Testis (tissue), 2 donors: ENCODE measurements at regions not wholly inside any gene's neighbourhood (a gene's known extent, or its start where the extent isn't known, plus 50 kb on each side); places are given as distances from the start of the nearest gene placed in this dataset.

ENCODE experiments used
- DNase-seq: peaks from one replicate; pipeline ENCODE4 v3.0.0-alpha.2; 2019
- H3K27ac ChIP-seq, 2 donors: fragments of 200-600 bp; sonication (generic); one replicate each; pipeline ENCODE4 v1.5.1; 2019
- H3K27me3 ChIP-seq: fragments of 200-600 bp; sonication (generic); one replicate; pipeline ENCODE4 v1.5.1; 2019
- H3K36me3 ChIP-seq: fragments of 200-600 bp; sonication (generic); one replicate; pipeline ENCODE4 v1.5.1; 2017; ENCODE audit warnings: low read depth; ENCODE audit errors: missing control alignments
- H3K4me1 ChIP-seq: fragments of 200-600 bp; sonication (generic); one replicate; pipeline ENCODE4 v1.5.1; 2019
- H3K4me3 ChIP-seq, 2 donors: fragments of 200-600 bp; sonication (generic); one replicate each; pipeline ENCODE4 v1.5.1; 2017 to 2019
- H3K9me3 ChIP-seq: fragments of 200-600 bp; sonication (generic); one replicate; pipeline ENCODE4 v1.5.1; 2017
- POLR2A ChIP-seq: fragments of 450-650 bp; IDR thresholded peaks from one replicate; pipeline ENCODE4 v1.6.1; 2017; ENCODE audit warnings: antibody characterized with exemption, mild to moderate bottlenecking, moderate library complexity
- WGBS, 2 donors: methylation state at CpG; one replicate each; pipeline ENCODE4 v1.1.5; 2018; 5-methylcytosine and 5-hydroxymethylcytosine counted together
- intact Hi-C: fragments of 100-400 bp; cut with DNase I; formaldehyde crosslinking; loops from one replicate; pipeline ENCODE4 v1.15.1; 2023; ENCODE audit warnings: low total_unique reads
- TF ChIP-seq, protein P1 (sequence below), 3 experiments: fragments of 450-650 bp in 2 of 3; fragments of 200-600 bp in 1 of 3; sonication (generic) in 1 of 3; IDR thresholded peaks; one replicate each; pipeline ENCODE4 v1.5.1; 2016 to 2019; ENCODE audit warnings: antibody characterized with exemption in 3 of 3, mild to moderate bottlenecking in 2 of 3, moderate library complexity in 1 of 3

DNA sequence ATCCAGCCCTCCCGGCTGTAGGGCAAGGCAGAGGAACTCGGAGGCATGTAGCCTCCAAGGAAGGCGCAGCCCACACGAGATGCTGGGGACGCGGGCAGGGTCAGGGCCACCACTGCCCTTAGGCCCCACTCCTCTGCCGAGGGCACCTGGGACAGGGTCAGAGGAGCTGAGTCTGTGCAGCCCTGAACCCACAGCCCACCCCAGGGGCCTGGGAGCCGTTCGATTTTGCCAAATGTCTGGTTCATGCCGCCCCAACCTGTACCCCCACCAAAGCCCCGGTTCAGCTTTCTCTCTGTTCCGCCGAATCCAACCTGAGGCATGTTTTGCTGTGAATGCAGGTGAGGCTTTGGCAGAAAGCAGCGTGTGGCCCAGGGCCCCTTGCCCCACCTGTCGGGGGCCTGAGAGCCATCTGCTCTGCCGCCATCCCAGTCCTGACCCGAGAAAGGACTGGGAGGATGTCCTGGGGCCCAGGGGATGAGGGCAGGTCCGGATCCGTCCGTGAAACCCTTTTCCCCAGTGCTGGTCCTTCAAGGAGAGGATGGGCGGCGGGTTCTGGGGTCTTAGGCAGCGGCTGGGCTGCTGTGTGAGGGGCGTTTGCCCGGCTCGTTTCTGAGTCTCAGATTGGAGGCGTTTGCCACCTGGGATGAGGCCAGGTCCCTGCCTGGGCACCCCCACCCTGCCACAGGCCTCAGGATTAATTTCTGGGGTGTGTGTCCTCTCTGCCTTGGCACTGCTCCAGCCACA is 79.3 kb upstream of the GATA5 start:
- WGBS, 2 donors, result 66 to 80% methylated on average over 2 to 24 of the region's 27 CpGs
- DNase-seq, result no peak
- intact Hi-C loops, result no loop called here
- TF ChIP-seq POLR2A, result no peak
- TF ChIP-seq, protein P1, sequence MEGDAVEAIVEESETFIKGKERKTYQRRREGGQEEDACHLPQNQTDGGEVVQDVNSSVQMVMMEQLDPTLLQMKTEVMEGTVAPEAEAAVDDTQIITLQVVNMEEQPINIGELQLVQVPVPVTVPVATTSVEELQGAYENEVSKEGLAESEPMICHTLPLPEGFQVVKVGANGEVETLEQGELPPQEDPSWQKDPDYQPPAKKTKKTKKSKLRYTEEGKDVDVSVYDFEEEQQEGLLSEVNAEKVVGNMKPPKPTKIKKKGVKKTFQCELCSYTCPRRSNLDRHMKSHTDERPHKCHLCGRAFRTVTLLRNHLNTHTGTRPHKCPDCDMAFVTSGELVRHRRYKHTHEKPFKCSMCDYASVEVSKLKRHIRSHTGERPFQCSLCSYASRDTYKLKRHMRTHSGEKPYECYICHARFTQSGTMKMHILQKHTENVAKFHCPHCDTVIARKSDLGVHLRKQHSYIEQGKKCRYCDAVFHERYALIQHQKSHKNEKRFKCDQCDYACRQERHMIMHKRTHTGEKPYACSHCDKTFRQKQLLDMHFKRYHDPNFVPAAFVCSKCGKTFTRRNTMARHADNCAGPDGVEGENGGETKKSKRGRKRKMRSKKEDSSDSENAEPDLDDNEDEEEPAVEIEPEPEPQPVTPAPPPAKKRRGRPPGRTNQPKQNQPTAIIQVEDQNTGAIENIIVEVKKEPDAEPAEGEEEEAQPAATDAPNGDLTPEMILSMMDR (IDR thresholded peaks at IDR 0.05), result no peak
- Histone ChIP-seq H3K36me3 (no peaks in the 10 kb centered on the region), H3K9me3 (no peaks in the 10 kb centered on the region), H3K4me1 (peaks cover 13% of the 10 kb centered on the region), H3K27me3 (no peaks in the 10 kb centered on the region), H3K27ac (no peak overlapping the region), H3K4me3 (no peak overlapping the region)

DNA sequence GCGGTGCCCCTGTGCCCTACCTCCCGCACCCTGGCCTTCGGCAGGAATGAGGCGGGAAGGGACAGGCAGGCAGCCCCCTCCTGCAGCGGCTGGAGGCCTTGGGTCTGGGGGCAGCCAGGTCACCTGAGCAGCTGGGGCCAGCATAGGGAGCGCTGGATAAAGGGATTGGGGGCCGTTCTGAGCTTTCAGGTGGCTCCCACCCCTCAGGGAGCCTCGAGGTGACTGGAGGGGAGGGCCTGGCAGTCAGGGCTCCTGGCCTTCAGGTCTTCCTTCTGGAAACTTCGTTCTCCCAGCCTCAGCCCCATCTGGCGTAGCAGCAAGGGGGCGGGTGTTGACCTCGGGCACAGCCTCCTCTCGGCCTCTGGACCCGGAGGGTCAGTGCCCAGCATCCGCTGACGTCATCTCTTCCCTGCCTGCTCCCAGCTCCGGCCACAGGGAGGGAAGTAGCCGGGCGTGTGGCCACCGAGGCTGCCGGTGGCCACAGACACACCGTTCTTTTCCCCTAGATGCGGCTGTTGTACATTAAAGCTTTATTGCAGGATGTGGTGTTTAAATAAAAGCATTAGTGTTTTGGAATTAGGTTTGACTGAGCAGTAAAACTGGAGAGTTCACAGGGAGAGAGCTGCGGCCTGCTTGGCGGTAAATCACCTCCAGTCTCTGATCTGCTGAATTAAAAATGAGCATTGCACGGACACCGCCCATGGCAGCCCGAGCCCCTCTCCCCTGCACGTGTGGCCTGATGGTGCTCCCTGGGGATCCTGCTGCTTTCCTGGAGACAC is 80.0 kb upstream of the GATA5 start:
- WGBS, 2 donors, result 77 to 79% methylated on average over 7 to 29 of the region's 29 CpGs
- intact Hi-C loops, result no loop called here
- Histone ChIP-seq H3K4me1 (peaks cover 5% of the 10 kb centered on the region), H3K9me3 (no peaks in the 10 kb centered on the region), H3K27me3 (no peaks in the 10 kb centered on the region), H3K27ac (no peak overlapping the region), H3K36me3 (no peaks in the 10 kb centered on the region), H3K4me3 (no peak overlapping the region)
- DNase-seq, result no peak
- TF ChIP-seq POLR2A, result no peak
- TF ChIP-seq, protein P1 (IDR thresholded peaks at IDR 0.05), result no peak

DNA sequence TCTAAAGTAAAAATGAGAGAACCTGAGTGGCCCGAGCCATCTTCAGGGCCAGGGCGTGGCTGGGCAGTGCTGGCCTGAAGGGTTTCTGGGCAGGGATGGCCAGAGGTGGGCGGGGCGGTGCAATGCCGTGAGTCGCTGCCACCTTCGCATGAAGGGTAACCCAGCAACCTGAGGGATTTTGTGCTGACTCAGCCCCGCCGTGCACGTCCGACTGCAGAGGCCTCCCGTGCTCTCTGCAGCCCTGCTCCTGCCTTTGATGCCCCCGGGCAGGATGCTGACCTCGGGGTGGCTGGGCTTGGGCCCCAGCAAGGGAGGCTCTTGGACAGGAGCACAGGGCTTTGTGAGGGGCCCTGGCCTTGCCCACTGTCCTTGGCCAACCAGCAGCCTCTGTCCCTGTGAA is 81.7 kb upstream of the GATA5 start:
- no peaks in the 10 kb centered on the region for H3K27me3 ChIP-seq
- no peak overlapping the region for H3K4me3 ChIP-seq
- intact Hi-C loops, result no loop called here
- no peaks in the 10 kb centered on the region for H3K36me3 ChIP-seq
- 89 to 93% methylated on average over 7 to 14 of the region's 14 CpGs for WGBS, 2 donors
- no peaks in the 10 kb centered on the region for H3K9me3 ChIP-seq
- H3K27ac ChIP-seq, result no peak overlapping the region
- TF ChIP-seq, protein P1 (IDR thresholded peaks at IDR 0.05), result no peak
- no peak for TF ChIP-seq POLR2A
- no peak for DNase-seq
- no peaks in the 10 kb centered on the region for H3K4me1 ChIP-seq

DNA sequence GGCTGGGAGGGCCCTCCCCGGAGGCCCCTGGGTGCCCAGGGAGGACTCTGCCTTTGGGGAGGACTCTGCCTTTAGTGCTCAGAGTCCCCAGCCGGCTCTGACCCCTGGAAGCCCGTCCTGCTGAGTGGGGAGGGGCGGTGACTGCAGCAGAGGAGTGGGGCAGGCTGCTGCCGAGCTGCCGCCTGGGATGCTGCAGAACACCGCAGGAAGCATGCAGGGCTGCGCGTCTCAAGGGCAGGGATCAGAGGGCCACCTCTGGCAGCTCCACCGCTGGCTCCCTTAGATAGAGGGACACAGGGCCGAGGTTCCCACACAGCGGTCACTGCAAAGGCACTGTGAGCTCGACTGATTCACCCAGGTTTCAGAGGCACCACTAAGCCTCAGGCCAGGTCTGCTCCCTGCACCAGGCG is 82.2 kb upstream of the GATA5 start:
- H3K27ac ChIP-seq, result no peak overlapping the region
- no peak for DNase-seq
- TF ChIP-seq POLR2A, result no peak
- TF ChIP-seq, protein P1 (IDR thresholded peaks at IDR 0.05), result no peak
- WGBS, 2 donors, result 85% methylated on average over 14 of the region's 14 CpGs; no CpG with 5 or more reads in 1 of the 2 donors
- H3K4me3 ChIP-seq, result no peak overlapping the region
- H3K4me1 ChIP-seq, result no peaks in the 10 kb centered on the region
- H3K36me3 ChIP-seq, result no peaks in the 10 kb centered on the region
- intact Hi-C loops, result no loop called here
- no peaks in the 10 kb centered on the region for H3K27me3 ChIP-seq
- H3K9me3 ChIP-seq, result no peaks in the 10 kb centered on the region
